GM12878 (cell line): ENCODE measurements at regions not wholly inside any gene's neighbourhood (a gene's known extent, or its start where the extent isn't known, plus 50 kb on each side); places are given as distances from the start of the nearest gene placed in this dataset.

Source experiments
- ATAC-seq: fragments of 200-7000 bp; cut with Tn5 transposase; 3 replicates; pipeline ENCODE4 v1.9.1; 2020; ENCODE audit warnings: mild to moderate bottlenecking, moderate library complexity
- BruUV-seq: library from RNA; stranded (reverse); fragments of 400-500 nt; replicated peaks from 2 replicates; lab custom pipeline; 2021; lab: Mats Ljungman, UMichigan
- CTCF ChIA-PET: fragments of 300-600 bp; sonication (Branson Sonifier 250); formaldehyde crosslinking; extraction: SDS; loops from one replicate; lab custom pipeline; 2021; ENCODE audit warnings: inconsistent platforms; lab: Yijun Ruan, JAX
- POLR2A ChIA-PET: fragments of 350-600 bp; formaldehyde crosslinking; extraction: SDS; loops from one replicate; lab custom pipeline; 2021; ENCODE audit warnings: inconsistent platforms; lab: Charles Lee
- RAD21 ChIA-PET: fragments of 300-600 bp; sonication (Branson Sonifier 250); formaldehyde crosslinking; loops from one replicate; lab custom pipeline; 2023; ENCODE audit warnings: antibody characterized with exemption; ENCODE audit not compliant: unreplicated experiment; lab: Charles Lee
- SMC1A ChIA-PET: fragments of 300-600 bp; sonication (Branson Sonifier 250); formaldehyde crosslinking; loops from one replicate; lab custom pipeline; 2023; ENCODE audit not compliant: unreplicated experiment, uncharacterized antibody; lab: Charles Lee
- DNase-seq: peaks from one replicate; pipeline ENCODE4 v3.0.0-alpha.2; 2011; ENCODE audit warnings: low read depth, low spot score
- FAIRE-seq: peaks from 3 replicates; lab custom pipeline; 2011; peaks lifted over from hg19 to GRCh38; lab: Jason Lieb, UNC
- H2AFZ ChIP-seq: 2 replicates; pipeline ENCODE4 v1.6.0; 2011; ENCODE audit warnings: low read depth, low read length, control low read depth; ENCODE audit not compliant: control insufficient read depth
- H3K27ac ChIP-seq: 2 replicates; pipeline ENCODE4 v1.5.1; 2011; ENCODE audit warnings: control low read depth; ENCODE audit not compliant: control insufficient read depth, insufficient read depth
- H3K27me3 ChIP-seq, 2 experiments: replicated peaks in 1 of 2; 2 replicates each; pipeline versions ENCODE4 v1.6.0 to v1.6.1; 2011; ENCODE audit warnings: low read length in 1 of 2; ENCODE audit not compliant: control insufficient read depth in 2 of 2, insufficient read depth in 2 of 2
- H3K36me3 ChIP-seq, 2 experiments: 2 replicates each; pipeline ENCODE4 v1.5.1; 2011; ENCODE audit warnings: low read length in 1 of 2; ENCODE audit not compliant: control insufficient read depth in 2 of 2, insufficient read depth in 2 of 2
- H3K4me1 ChIP-seq: 2 replicates; pipeline ENCODE4 v1.6.1; 2011; ENCODE audit warnings: mild to moderate bottlenecking, low read length, moderate library complexity, mixed read lengths; ENCODE audit not compliant: control insufficient read depth, insufficient read depth
- H3K4me2 ChIP-seq: 2 replicates; pipeline ENCODE4 v1.6.0; 2011; ENCODE audit warnings: control low read depth; ENCODE audit not compliant: control insufficient read depth, insufficient read depth
- H3K4me3 ChIP-seq: fragments of 200-600 bp; sonication (generic); 2 replicates; pipeline ENCODE4 v1.5.1; 2016
- H3K79me2 ChIP-seq: 2 replicates; pipeline ENCODE4 v1.6.0; 2011; ENCODE audit warnings: low read length; ENCODE audit not compliant: control insufficient read depth, insufficient read depth
- H3K9ac ChIP-seq: 2 replicates; pipeline ENCODE4 v1.8.0; 2011; ENCODE audit warnings: low read length, control low read depth, mixed read lengths; ENCODE audit not compliant: control insufficient read depth, insufficient read depth
- H3K9me3 ChIP-seq: replicated peaks from 3 replicates; pipeline ENCODE4 v1.5.1; 2011; ENCODE audit warnings: mild to moderate bottlenecking, low read length; ENCODE audit not compliant: control insufficient read depth, insufficient read depth
- H4K20me1 ChIP-seq: 2 replicates; pipeline ENCODE4 v1.6.0; 2011; ENCODE audit not compliant: control insufficient read depth, insufficient read depth
- CHD1 ChIP-seq: IDR thresholded peaks from 2 replicates; pipeline ENCODE4 v1.6.1; 2012; ENCODE audit warnings: low read depth, low read length, improper control_type of control experiment
- ETV6 ChIP-seq, 2 experiments: fragments of 450-650 bp in 1 of 2; IDR thresholded peaks in 1 of 2; conservative IDR thresholded peaks in 1 of 2; 2 replicates each; pipeline ENCODE4 v1.6.1; 2014; ENCODE audit warnings: antibody characterized with exemption in 1 of 2, borderline replicate concordance in 1 of 2, low read depth in 1 of 2, mild to moderate bottlenecking in 1 of 2, moderate library complexity in 1 of 2
- EZH2 ChIP-seq: IDR thresholded peaks from 2 replicates; pipeline ENCODE4 v1.6.1; 2012; ENCODE audit warnings: low read depth, mild to moderate bottlenecking, control low read depth, inconsistent platforms, low read length, borderline replicate concordance; ENCODE audit not compliant: control insufficient read depth
- IRF4 ChIP-seq: IDR thresholded peaks from 2 replicates; pipeline ENCODE4 v1.6.1; 2011; ENCODE audit warnings: low read depth, low read length
- MXI1 ChIP-seq: fragments of 150-350 bp; IDR thresholded peaks from 2 replicates; pipeline ENCODE4 v1.6.1; 2011; ENCODE audit warnings: low read depth, mild to moderate bottlenecking, inconsistent platforms, low read length, improper control_type of control experiment
- NBN ChIP-seq: fragments of 450-650 bp; IDR thresholded peaks from 2 replicates; pipeline ENCODE4 v1.6.1; 2016
- NR2C2 ChIP-seq: IDR thresholded peaks from 2 replicates; pipeline ENCODE4 v1.6.1; 2011; ENCODE audit warnings: borderline replicate concordance, low read depth; ENCODE audit not compliant: control insufficient read depth, insufficient read length
- PAX8 ChIP-seq: fragments of 450-650 bp; IDR thresholded peaks from 2 replicates; pipeline ENCODE4 v1.6.1; 2017; ENCODE audit warnings: mild to moderate bottlenecking, moderate library complexity
- PML ChIP-seq: IDR thresholded peaks from 2 replicates; pipeline ENCODE4 v1.6.1; 2012; ENCODE audit warnings: low read length, inconsistent platforms
- SIN3A ChIP-seq: IDR thresholded peaks from 2 replicates; pipeline ENCODE4 v1.6.1; 2012; ENCODE audit warnings: low read depth, low read length, improper control_type of control experiment
- SP1 ChIP-seq: IDR thresholded peaks from one replicate; pipeline ENCODE4 v1.6.1; 2011; ENCODE audit warnings: low read depth, low read length
- TCF12 ChIP-seq: IDR thresholded peaks from 2 replicates; pipeline ENCODE4 v1.6.1; 2011; ENCODE audit warnings: low read depth, mild to moderate bottlenecking, low read length
- ZNF384 ChIP-seq: IDR thresholded peaks from 2 replicates; pipeline ENCODE4 v1.6.1; 2012; ENCODE audit warnings: low read depth, mild to moderate bottlenecking, low read length, improper control_type of control experiment, borderline replicate concordance
- WGBS: methylation state at CpG from one replicate; pipeline ENCODE4 v1.1.6; 2016; ENCODE audit warnings: low lambda C conversion rate; ENCODE audit not compliant: insufficient replicate concordance, insufficient coverage; ENCODE audit errors: missing lambda C conversion rate; 5-methylcytosine and 5-hydroxymethylcytosine counted together
- in situ Hi-C: fragments of 300-500 bp; cut with MboI; formaldehyde crosslinking; loops from 9 replicates; pipeline ENCODE4 v1.14.3; 2018; ENCODE audit warnings: mixed read lengths
- intact Hi-C: fragments of 100-400 bp; cut with micrococcal nuclease; formaldehyde crosslinking; loops from one replicate; pipeline ENCODE4 v1.14.2; 2022; ENCODE audit not compliant: unreplicated experiment
- TF ChIP-seq, protein P1 (sequence below): IDR thresholded peaks from 2 replicates; pipeline ENCODE4 v1.6.1; 2011; ENCODE audit warnings: low read depth, mild to moderate bottlenecking, low read length, moderate library complexity, borderline replicate concordance; ENCODE audit errors: extremely low read depth

DNA sequence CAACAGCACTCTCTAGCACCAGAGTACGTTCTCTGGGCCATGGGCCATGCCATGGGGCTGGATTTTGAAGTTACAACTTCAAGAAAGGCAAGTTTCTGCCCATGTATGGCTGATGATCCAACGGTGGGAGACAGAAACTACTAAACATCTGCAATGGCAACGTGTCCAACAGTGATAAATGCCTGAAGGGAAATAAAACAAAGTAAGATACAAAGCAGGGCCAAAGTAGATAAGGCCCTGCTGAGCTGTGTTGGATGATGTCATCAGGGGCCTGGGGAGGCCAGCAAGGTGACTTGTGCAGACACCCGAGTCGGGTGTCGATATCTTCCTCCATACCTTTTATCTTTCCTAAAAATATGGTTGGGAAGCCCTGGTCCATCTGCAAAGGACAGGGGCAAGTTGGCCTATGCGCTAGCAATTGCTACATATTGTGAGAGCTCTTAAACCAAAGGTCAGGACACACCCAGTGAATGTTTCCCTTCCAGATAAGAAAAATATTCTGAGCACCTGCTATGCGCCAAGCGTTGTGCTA is 487.2 kb downstream of the MN1 start:
- WGBS, result 24% methylated on average over 9 of the region's 9 CpGs
- intact Hi-C loops, result no loop called here
- RAD21 ChIA-PET, result no interaction called here
- no peaks in the 10 kb centered on the region for H4K20me1 ChIP-seq
- no peak overlapping the region for H3K27ac ChIP-seq
- BruUV-seq, result no TSS peak
- no peak for TF ChIP-seq PML
- no peak for TF ChIP-seq ETV6 (conservative IDR thresholded peaks at IDR 0.05 in 1 of 2, IDR thresholded peaks at IDR 0.05 in 1 of 2; ENCODE audit: borderline replicate concordance in 1 of 2, low read depth in 1 of 2)
- no peak for TF ChIP-seq EZH2
- TF ChIP-seq SIN3A, result no peak
- TF ChIP-seq ZNF384, result no peak
- TF ChIP-seq, protein P1, sequence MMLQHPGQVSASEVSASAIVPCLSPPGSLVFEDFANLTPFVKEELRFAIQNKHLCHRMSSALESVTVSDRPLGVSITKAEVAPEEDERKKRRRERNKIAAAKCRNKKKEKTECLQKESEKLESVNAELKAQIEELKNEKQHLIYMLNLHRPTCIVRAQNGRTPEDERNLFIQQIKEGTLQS, result no peak
- no peak for TF ChIP-seq CHD1
- no peak for TF ChIP-seq TCF12
- no peak for TF ChIP-seq SP1
- no peak for TF ChIP-seq PAX8
- TF ChIP-seq NR2C2, result no peak
- no peak for TF ChIP-seq NBN
- no peak for TF ChIP-seq MXI1
- TF ChIP-seq IRF4, result no peak
- TF ChIP-seq, all 136 proteins: peak for 0
- Histone ChIP-seq H3K4me3 (no peak overlapping the region), H3K4me1 (no peaks in the 10 kb centered on the region), H3K9ac (no peak overlapping the region), H2AFZ (no peak overlapping the region), H3K4me2 (no peak overlapping the region), H3K9me3 (no peaks in the 10 kb centered on the region; the same call in 2 of the 3 replicates), H3K79me2 (no peaks in the 10 kb centered on the region), H3K27me3 (no peaks in the 10 kb centered on the region), H3K36me3 (no peaks in the 10 kb centered on the region)
- CTCF ChIA-PET, result no interaction called here
- ATAC-seq (no peak), DNase-seq (no peak), FAIRE-seq (no peak)
- in situ Hi-C loops, result no loop called here
- SMC1A ChIA-PET, result no interaction called here
- POLR2A ChIA-PET, result no interaction called here
